ENCODE measurements at regions not wholly inside any gene's neighbourhood (a gene's known extent, or its start where the extent isn't known, plus 50 kb on each side); places are given as distances from the start of the nearest gene placed in this dataset.

DNA sequence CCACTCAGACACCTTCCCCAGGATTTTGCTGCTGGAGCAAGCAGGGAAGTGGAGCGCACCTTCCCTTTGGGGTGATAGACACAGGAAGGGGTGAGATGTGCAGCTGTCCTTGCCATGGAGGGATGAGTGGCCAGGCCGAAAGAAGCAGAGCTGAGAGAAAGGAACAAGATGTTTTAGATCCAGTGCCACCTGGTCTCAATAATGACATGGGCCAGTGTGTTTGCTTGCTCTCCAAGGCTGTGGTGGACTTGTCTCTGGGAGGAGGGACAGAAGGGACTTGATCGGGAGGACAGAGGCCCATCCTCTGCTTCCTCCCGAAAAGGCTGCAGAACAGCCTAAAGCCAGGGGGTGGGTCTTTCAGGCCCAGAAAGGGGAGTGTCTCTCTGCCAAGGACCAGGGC, 61.7 kb upstream of the CCDC167 start:
- TF ChIP-seq, protein P1, sequence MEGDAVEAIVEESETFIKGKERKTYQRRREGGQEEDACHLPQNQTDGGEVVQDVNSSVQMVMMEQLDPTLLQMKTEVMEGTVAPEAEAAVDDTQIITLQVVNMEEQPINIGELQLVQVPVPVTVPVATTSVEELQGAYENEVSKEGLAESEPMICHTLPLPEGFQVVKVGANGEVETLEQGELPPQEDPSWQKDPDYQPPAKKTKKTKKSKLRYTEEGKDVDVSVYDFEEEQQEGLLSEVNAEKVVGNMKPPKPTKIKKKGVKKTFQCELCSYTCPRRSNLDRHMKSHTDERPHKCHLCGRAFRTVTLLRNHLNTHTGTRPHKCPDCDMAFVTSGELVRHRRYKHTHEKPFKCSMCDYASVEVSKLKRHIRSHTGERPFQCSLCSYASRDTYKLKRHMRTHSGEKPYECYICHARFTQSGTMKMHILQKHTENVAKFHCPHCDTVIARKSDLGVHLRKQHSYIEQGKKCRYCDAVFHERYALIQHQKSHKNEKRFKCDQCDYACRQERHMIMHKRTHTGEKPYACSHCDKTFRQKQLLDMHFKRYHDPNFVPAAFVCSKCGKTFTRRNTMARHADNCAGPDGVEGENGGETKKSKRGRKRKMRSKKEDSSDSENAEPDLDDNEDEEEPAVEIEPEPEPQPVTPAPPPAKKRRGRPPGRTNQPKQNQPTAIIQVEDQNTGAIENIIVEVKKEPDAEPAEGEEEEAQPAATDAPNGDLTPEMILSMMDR (IDR thresholded peaks at IDR 0.05 in 4 of 5, conservative IDR thresholded peaks at IDR 0.05 in 1 of 5), result no peak
- no peak for TF ChIP-seq POLR2A (IDR thresholded peaks at IDR 0.05)

All from gastrocnemius medialis (tissue), 4 donors.